Peyer's patch (tissue), 4 donors: ENCODE measurements at regions not wholly inside any gene's neighbourhood (a gene's known extent, or its start where the extent isn't known, plus 50 kb on each side); places are given as distances from the start of the nearest gene placed in this dataset.

Experiments used
- POLR2A ChIP-seq, 2 donors: fragments of 450-650 bp; IDR thresholded peaks; one replicate each; pipeline ENCODE4 v1.5.1; 2017; ENCODE audit warnings: antibody characterized with exemption in 2 of 2, mild to moderate bottlenecking in 2 of 2, moderate library complexity in 2 of 2
- TF ChIP-seq, protein P1 (sequence below), 6 experiments: fragments of 450-650 bp in 4 of 6; fragments of 200-600 bp in 2 of 6; sonication (generic) in 1 of 6; IDR thresholded peaks; one replicate each; pipeline ENCODE4 v1.5.1; 2017 to 2019; ENCODE audit warnings: antibody characterized with exemption in 6 of 6, mild to moderate bottlenecking in 3 of 6, moderate library complexity in 1 of 6

DNA sequence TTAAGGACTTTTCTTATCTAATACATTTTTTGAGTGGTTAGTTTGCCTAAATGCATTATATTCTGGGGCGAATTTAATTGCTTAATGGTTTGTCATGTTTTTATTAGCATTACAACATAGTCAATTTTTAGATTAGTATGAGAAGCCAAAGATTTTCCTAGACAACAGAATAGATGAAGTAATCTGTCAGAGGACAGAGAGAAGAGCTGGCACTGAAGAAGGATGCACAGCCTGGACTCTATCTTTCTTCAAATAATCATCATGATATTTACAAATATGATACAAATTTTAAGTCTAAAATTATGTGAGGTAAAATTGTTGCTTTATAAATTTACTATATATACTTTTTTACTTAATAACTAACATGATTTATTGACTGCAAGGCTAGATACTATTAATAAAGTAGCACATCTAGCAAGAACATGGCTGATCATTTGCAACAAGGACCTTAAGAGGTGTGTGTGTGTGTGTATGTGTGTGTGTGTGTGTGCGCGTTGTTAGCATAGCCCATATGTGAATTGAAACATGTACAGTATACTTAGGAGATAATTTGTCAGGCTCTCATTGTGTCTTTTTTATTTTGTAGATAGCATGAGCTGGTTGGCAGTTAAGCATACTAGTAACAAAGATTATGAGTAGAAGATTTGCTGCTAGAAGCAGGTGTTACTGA is 752.2 kb downstream of the DCDC2C start:
- TF ChIP-seq, protein P1, sequence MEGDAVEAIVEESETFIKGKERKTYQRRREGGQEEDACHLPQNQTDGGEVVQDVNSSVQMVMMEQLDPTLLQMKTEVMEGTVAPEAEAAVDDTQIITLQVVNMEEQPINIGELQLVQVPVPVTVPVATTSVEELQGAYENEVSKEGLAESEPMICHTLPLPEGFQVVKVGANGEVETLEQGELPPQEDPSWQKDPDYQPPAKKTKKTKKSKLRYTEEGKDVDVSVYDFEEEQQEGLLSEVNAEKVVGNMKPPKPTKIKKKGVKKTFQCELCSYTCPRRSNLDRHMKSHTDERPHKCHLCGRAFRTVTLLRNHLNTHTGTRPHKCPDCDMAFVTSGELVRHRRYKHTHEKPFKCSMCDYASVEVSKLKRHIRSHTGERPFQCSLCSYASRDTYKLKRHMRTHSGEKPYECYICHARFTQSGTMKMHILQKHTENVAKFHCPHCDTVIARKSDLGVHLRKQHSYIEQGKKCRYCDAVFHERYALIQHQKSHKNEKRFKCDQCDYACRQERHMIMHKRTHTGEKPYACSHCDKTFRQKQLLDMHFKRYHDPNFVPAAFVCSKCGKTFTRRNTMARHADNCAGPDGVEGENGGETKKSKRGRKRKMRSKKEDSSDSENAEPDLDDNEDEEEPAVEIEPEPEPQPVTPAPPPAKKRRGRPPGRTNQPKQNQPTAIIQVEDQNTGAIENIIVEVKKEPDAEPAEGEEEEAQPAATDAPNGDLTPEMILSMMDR (IDR thresholded peaks at IDR 0.05), result no peak
- TF ChIP-seq POLR2A (IDR thresholded peaks at IDR 0.05), result no peak
